SK-N-MC (cell line): ENCODE measurements at regions not wholly inside any gene's neighbourhood (a gene's known extent, or its start where the extent isn't known, plus 50 kb on each side); places are given as distances from the start of the nearest gene placed in this dataset.

Experiments used
- EZH2 ChIP-seq: fragments of 200-600 bp; sonication (generic); IDR thresholded peaks from one replicate; pipeline ENCODE4 v1.6.1; 2017; ENCODE audit warnings: antibody characterized with exemption
- FOXP2 ChIP-seq: optimal IDR thresholded peaks from 2 replicates; pipeline ENCODE3; 2011; ENCODE audit warnings: mild to moderate bottlenecking, moderate library complexity; ENCODE audit not compliant: insufficient read depth; ENCODE audit errors: extremely low read length, control extremely low read depth
- POLR2AphosphoS5 ChIP-seq: IDR thresholded peaks from 2 replicates; pipeline ENCODE4 v1.6.1; 2012; ENCODE audit warnings: mild to moderate bottlenecking, low read depth, low read length, borderline replicate concordance

DNA sequence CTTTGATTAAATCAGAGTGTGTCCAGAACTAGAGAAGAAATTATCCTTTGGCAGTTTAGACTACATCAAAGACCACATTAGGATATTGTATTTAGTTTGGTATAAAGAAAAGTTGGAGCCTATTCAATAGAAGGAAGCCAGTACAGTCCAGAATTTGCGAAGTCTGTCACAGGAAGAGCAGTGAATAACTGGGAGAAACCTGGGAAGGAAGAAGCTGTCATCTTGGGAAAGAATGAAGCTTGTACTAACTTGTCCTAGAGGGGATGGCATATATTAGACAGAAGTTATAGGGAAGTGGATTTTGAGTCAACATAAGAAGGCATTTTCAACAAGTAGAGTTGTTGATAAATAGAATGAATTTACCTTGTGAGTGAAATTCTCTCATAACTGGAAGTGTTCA, 386.7 kb downstream of the LRIG3 start:
- TF ChIP-seq EZH2 (no peak), POLR2AphosphoS5 (no peak), FOXP2 (no peak)
